ENCODE measurements at regions not wholly inside any gene's neighbourhood (a gene's known extent, or its start where the extent isn't known, plus 50 kb on each side); places are given as distances from the start of the nearest gene placed in this dataset.

GRCh38 chr14:36028218-36028617 lies 148.3 kb downstream of the PTCSC3 start:
- DNase-seq = no peak

- DNase-seq = no peak
These were observed 149.2 kb downstream of the PTCSC3 start for GRCh38 chr14:36027354-36027753.

GRCh38 chr14:36022765-36023410 lies 153.6 kb downstream of the PTCSC3 start:
- no peak for DNase-seq

GRCh38 chr14:36021591-36022320 lies 154.8 kb downstream of the PTCSC3 start:
- DNase-seq = no peak

GRCh38 chr14:36021030-36021422 lies 155.5 kb downstream of the PTCSC3 start:
- DNase-seq = no peak

- no peak for DNase-seq
These were observed 156.1 kb downstream of the PTCSC3 start for GRCh38 chr14:36020120-36021029.

- DNase-seq = no peak
These were observed 157.4 kb downstream of the PTCSC3 start for GRCh38 chr14:36019126-36019525.

GRCh38 chr14:36014236-36014635 lies 162.3 kb downstream of the PTCSC3 start:
- DNase-seq = no peak

- no peak for DNase-seq
These were observed 163.0 kb downstream of the PTCSC3 start for GRCh38 chr14:36013483-36013882.

- no peak for DNase-seq
These were observed 163.9 kb downstream of the PTCSC3 start for GRCh38 chr14:36012621-36013020.

GRCh38 chr14:36009643-36010042 lies 166.9 kb downstream of the PTCSC3 start:
- DNase-seq = no peak

GRCh38 chr14:36006623-36007022 lies 169.9 kb downstream of the PTCSC3 start:
- no peak for DNase-seq

GRCh38 chr14:36005670-36006069 lies 170.9 kb downstream of the PTCSC3 start:
- no peak for DNase-seq

GRCh38 chr14:36001936-36002335 lies 174.6 kb downstream of the PTCSC3 start:
- no peak for DNase-seq

GRCh38 chr14:35999294-35999693 lies 173.2 kb downstream of the BRMS1L start:
- DNase-seq = no peak

- no peak for DNase-seq
These were observed 172.2 kb downstream of the BRMS1L start for GRCh38 chr14:35998303-35998702.

- no peak for DNase-seq
These were observed 167.5 kb downstream of the BRMS1L start for GRCh38 chr14:35993684-35993960.

- no peak for DNase-seq
These were observed 166.9 kb downstream of the BRMS1L start for GRCh38 chr14:35992816-35993683.

- no peak for DNase-seq
These were observed 165.2 kb downstream of the BRMS1L start for GRCh38 chr14:35991356-35991755.

- no peak for DNase-seq
These were observed 163.6 kb downstream of the BRMS1L start for GRCh38 chr14:35989736-35990135.

GRCh38 chr14:35988972-35989690 lies 163.0 kb downstream of the BRMS1L start:
- DNase-seq = no peak

GRCh38 chr14:35988550-35988949 lies 162.4 kb downstream of the BRMS1L start:
- DNase-seq = no peak

Measured in stimulated activated naive CD4-positive, alpha-beta T cell treated with Interleukin-2 at 50 U/mL for 16 hours (primary cell).